Thyroid gland (tissue), 4 donors: ENCODE measurements at regions not wholly inside any gene's neighbourhood (a gene's known extent, or its start where the extent isn't known, plus 50 kb on each side); places are given as distances from the start of the nearest gene placed in this dataset.

Experiments used
- CTCF ChIP-seq, 6 experiments: fragments of 200-600 bp in 3 of 6; fragments of 450-650 bp in 3 of 6; sonication (generic) in 3 of 6; IDR thresholded peaks; one replicate each; pipeline ENCODE4 v1.5.1; 2016 to 2019; ENCODE audit warnings: antibody characterized with exemption in 6 of 6, mild to moderate bottlenecking in 2 of 6, inconsistent platforms in 1 of 6, moderate library complexity in 1 of 6
- POLR2A ChIP-seq, 2 donors: fragments of 450-650 bp; IDR thresholded peaks; one replicate each; pipeline ENCODE4 v1.6.1; 2017; ENCODE audit warnings: antibody characterized with exemption in 2 of 2, mild to moderate bottlenecking in 2 of 2, moderate library complexity in 1 of 2

GRCh38 chr4:140238351-140239056, 84.5 kb upstream of the MAML3 start:
- TF ChIP-seq CTCF (IDR thresholded peaks at IDR 0.05) (no peak), POLR2A (IDR thresholded peaks at IDR 0.05) (peak in 1 of 2 donors; percentile 74)
